ENCODE measurements at regions not wholly inside any gene's neighbourhood (a gene's known extent, or its start where the extent isn't known, plus 50 kb on each side); places are given as distances from the start of the nearest gene placed in this dataset.

- no peak for ATAC-seq
Observed at GRCh38 chr4:103936653-103937145, 216.9 kb upstream of the TACR3 start.

GRCh38 chr4:103934178-103934789, 214.5 kb upstream of the TACR3 start:
- ATAC-seq: peak; percentile 78
- TF ChIP-seq ZNF8 (CRISPR knock-in tag; IDR thresholded peaks at IDR 0.05) (no peak), CSRNP3 (CRISPR knock-in tag; IDR thresholded peaks at IDR 0.05) (no peak)

More at GRCh38 chr4:103936653-103937145, 216.9 kb upstream of the TACR3 start:
- TF ChIP-seq ARNTL (CRISPR knock-in tag; IDR thresholded peaks at IDR 0.05; ENCODE audit: borderline replicate concordance, low read depth) (no peak), SNAI2 (CRISPR knock-in tag; IDR thresholded peaks at IDR 0.05) (no peak)
- TF ChIP-seq, protein P1, sequence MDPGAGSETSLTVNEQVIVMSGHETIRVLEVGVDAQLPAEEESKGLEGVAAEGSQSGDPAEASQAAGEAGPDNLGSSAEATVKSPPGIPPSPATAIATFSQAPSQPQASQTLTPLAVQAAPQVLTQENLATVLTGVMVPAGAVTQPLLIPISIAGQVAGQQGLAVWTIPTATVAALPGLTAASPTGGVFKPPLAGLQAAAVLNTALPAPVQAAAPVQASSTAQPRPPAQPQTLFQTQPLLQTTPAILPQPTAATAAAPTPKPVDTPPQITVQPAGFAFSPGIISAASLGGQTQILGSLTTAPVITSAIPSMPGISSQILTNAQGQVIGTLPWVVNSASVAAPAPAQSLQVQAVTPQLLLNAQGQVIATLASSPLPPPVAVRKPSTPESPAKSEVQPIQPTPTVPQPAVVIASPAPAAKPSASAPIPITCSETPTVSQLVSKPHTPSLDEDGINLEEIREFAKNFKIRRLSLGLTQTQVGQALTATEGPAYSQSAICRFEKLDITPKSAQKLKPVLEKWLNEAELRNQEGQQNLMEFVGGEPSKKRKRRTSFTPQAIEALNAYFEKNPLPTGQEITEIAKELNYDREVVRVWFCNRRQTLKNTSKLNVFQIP (CRISPR knock-in tag; IDR thresholded peaks at IDR 0.05; ENCODE audit: borderline replicate concordance, low read depth): no peak

DNA sequence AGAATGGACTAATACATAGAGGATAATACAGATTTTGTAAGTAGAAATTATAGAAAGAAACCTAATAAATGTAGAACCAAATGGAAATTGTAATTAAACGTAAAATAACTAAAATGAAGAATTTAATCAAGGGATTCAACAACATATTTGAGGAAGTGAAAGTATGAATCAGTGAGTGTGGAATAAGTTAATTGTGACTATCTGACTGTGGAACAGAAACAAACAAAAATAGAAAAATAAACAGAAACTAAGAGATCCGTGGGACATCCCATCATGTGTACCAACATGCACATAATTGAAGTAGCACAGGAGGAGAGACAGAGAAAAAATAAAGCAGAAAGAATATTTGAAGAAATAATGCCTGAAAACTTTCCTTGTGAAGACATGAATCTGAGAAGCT, 208.6 kb upstream of the TACR3 start:
- TF ChIP-seq, protein P2, sequence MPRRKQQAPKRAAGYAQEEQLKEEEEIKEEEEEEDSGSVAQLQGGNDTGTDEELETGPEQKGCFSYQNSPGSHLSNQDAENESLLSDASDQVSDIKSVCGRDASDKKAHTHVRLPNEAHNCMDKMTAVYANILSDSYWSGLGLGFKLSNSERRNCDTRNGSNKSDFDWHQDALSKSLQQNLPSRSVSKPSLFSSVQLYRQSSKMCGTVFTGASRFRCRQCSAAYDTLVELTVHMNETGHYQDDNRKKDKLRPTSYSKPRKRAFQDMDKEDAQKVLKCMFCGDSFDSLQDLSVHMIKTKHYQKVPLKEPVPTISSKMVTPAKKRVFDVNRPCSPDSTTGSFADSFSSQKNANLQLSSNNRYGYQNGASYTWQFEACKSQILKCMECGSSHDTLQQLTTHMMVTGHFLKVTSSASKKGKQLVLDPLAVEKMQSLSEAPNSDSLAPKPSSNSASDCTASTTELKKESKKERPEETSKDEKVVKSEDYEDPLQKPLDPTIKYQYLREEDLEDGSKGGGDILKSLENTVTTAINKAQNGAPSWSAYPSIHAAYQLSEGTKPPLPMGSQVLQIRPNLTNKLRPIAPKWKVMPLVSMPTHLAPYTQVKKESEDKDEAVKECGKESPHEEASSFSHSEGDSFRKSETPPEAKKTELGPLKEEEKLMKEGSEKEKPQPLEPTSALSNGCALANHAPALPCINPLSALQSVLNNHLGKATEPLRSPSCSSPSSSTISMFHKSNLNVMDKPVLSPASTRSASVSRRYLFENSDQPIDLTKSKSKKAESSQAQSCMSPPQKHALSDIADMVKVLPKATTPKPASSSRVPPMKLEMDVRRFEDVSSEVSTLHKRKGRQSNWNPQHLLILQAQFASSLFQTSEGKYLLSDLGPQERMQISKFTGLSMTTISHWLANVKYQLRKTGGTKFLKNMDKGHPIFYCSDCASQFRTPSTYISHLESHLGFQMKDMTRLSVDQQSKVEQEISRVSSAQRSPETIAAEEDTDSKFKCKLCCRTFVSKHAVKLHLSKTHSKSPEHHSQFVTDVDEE (CRISPR knock-in tag; IDR thresholded peaks at IDR 0.05): no peak
- TF ChIP-seq SNAI2 (CRISPR knock-in tag; IDR thresholded peaks at IDR 0.05) (no peak), ARNTL (CRISPR knock-in tag; IDR thresholded peaks at IDR 0.05; ENCODE audit: borderline replicate concordance, low read depth) (no peak), BACH2 (CRISPR knock-in tag; IDR thresholded peaks at IDR 0.05; ENCODE audit: borderline replicate concordance) (no peak), ZNF565 (CRISPR knock-in tag; conservative IDR thresholded peaks at IDR 0.05; ENCODE audit: low read depth) (no peak), RARB (CRISPR knock-in tag; IDR thresholded peaks at IDR 0.05) (no peak), GLIS3 (CRISPR knock-in tag; IDR thresholded peaks at IDR 0.05) (no peak), CSDC2 (CRISPR knock-in tag; IDR thresholded peaks at IDR 0.05) (no peak), PATZ1 (CRISPR knock-in tag; IDR thresholded peaks at IDR 0.05; ENCODE audit: borderline replicate concordance) (no peak), ZFP3 (CRISPR knock-in tag; IDR thresholded peaks at IDR 0.05) (no peak)
- ATAC-seq: no peak

DNA sequence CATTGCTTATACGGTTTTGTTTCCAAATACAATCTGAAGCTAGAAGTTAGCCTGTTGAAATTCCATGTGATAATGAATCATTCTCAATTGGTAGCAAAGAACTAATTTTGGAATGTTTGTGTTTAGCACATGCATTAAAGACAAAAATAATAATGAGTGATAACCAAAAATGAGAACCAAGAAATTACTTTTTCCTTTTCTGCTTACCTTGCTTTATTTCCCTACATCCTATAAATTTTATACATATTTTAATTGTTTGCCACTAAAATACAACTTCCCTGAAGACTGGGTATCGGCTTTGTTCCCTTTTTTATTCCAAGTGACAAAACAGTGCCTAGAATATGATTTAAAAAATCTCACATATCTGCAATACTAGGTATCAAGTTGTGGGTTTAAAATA, 203.8 kb upstream of the TACR3 start:
- TF ChIP-seq PATZ1 (CRISPR knock-in tag; IDR thresholded peaks at IDR 0.05; ENCODE audit: borderline replicate concordance) (no peak), BACH2 (CRISPR knock-in tag; IDR thresholded peaks at IDR 0.05; ENCODE audit: borderline replicate concordance) (no peak)
- ATAC-seq: no peak

DNA sequence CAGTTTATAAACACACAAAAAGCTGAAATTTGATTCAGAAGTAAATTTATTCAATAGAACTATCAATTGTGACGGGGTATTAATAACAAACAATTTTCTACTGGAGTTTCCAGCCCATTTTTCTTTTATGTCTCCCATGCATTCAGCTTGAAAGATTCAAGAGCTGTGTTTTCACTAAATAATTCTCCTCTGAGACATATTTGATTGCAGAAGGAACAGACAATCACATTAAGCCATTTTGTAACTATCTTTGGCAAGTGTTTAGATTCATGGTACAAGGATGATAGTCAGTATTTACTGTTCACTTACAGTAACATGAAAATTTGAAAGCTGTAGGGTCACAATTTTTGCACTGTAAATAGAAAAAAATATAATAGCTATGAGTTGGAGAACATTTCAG, 198.4 kb upstream of the TACR3 start:
- no peak for TF ChIP-seq ZFP30 (CRISPR knock-in tag; IDR thresholded peaks at IDR 0.05)
- TF ChIP-seq GLIS3 (CRISPR knock-in tag; IDR thresholded peaks at IDR 0.05): no peak
- TF ChIP-seq TOX (CRISPR knock-in tag; IDR thresholded peaks at IDR 0.05; ENCODE audit: borderline replicate concordance): no peak
- TF ChIP-seq, protein P2 (CRISPR knock-in tag; IDR thresholded peaks at IDR 0.05): no peak
- ATAC-seq: no peak

All from SK-N-SH treated with all-trans-retinoic acid at 6 μM for 48 hours (cell line).